ENCODE measurements at regions not wholly inside any gene's neighbourhood (a gene's known extent, or its start where the extent isn't known, plus 50 kb on each side); places are given as distances from the start of the nearest gene placed in this dataset.

DNA sequence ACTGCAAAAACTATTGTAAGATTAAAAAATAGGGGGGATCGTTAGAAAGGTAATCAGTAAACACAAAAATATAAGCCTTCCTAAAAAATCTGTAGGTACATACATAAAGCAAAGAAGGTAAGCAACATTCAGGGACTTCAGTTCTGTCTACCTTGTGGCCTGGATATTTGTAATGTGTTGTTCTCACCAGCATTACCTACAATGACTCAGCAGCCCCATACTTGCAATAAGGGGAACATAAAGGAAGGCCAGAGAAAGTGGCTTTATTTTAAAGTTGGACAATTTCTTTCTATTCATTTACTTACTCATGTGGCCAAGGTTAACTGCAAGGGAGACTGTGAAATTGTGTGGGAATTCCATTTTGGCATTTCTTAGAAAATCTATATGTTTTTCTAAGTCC, 277.2 kb upstream of the PREP start:
- no peak for TF ChIP-seq GABPA (IDR thresholded peaks at IDR 0.05; ENCODE audit: low read depth)
- TF ChIP-seq NFIC (IDR thresholded peaks at IDR 0.05; ENCODE audit: borderline replicate concordance) = no peak
- TF ChIP-seq, protein P1, sequence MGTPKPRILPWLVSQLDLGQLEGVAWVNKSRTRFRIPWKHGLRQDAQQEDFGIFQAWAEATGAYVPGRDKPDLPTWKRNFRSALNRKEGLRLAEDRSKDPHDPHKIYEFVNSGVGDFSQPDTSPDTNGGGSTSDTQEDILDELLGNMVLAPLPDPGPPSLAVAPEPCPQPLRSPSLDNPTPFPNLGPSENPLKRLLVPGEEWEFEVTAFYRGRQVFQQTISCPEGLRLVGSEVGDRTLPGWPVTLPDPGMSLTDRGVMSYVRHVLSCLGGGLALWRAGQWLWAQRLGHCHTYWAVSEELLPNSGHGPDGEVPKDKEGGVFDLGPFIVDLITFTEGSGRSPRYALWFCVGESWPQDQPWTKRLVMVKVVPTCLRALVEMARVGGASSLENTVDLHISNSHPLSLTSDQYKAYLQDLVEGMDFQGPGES (IDR thresholded peaks at IDR 0.05; ENCODE audit: low read depth, low read length) = no peak
- H3K4me1 ChIP-seq (ENCODE audit: control insufficient read depth in 1 of 2, insufficient read depth in 2 of 2, low read depth in 1 of 2, low read length in 1 of 2) = no peaks in the 10 kb centered on the region
- POLR2A ChIA-PET = no interaction called here
- H3K9me2 ChIP-seq = no peaks in the 10 kb centered on the region
- WGBS (ENCODE audit: low lambda C conversion rate) = 39% methylated on average over 1 of the region's 1 CpG
- H3K79me2 ChIP-seq (ENCODE audit: insufficient read depth) = no peaks in the 10 kb centered on the region
- no peak overlapping the region for H3K4me2 ChIP-seq
- no peak for DNase-seq
- H3K36me3 ChIP-seq (replicated peaks in 1 of 2; ENCODE audit: control insufficient read depth in 1 of 2, insufficient read depth in 2 of 2, low read length in 1 of 2) = peaks cover 0 to 4% of the 10 kb centered on the region in 2 experiments
- H3K9me3 ChIP-seq = peaks cover 8% of the 10 kb centered on the region; the same call in 1 of the 2 replicates
- H3K27me3 ChIP-seq (ENCODE audit: insufficient read depth) = no peaks in the 10 kb centered on the region
- CTCF ChIA-PET = no interaction called here
- no peaks in the 10 kb centered on the region for H3F3A ChIP-seq (replicated peaks; ENCODE audit: insufficient read depth)
- H2AFZ ChIP-seq (ENCODE audit: low read depth) = no peak overlapping the region
- no peak overlapping the region for H3K27ac ChIP-seq (ENCODE audit: low read depth in 2 of 2, low read length in 1 of 2)
- H3K9ac ChIP-seq = no peak overlapping the region
- H3K4me3 ChIP-seq (ENCODE audit: low read depth in 2 of 2, low read length in 1 of 2) = no peak overlapping the region
- no peaks in the 10 kb centered on the region for H4K20me1 ChIP-seq (ENCODE audit: insufficient read depth)

DNA sequence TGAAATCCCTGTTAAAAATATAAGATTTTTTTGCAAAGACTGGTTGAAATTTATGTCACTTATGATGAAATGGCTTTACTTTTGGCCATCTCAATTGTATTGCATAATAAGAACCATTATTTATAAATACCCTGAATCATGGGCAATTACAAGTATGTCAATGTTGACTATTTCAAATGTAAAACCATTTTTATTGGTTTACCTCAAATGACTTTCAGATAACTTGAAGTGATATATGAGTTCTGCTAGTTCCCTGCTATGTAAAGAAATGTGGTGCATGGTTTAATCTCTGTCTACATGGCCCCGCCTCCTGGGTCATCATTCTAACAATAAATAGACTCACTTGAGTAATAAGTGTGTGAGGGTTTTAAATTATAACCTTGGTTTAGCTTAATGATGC, 275.6 kb upstream of the PREP start:
- H3F3A ChIP-seq (replicated peaks; ENCODE audit: insufficient read depth) = no peaks in the 10 kb centered on the region
- no peak overlapping the region for H3K4me2 ChIP-seq
- POLR2A ChIA-PET = no interaction called here
- no peak overlapping the region for H3K9ac ChIP-seq
- no peaks in the 10 kb centered on the region for H4K20me1 ChIP-seq (ENCODE audit: insufficient read depth)
- H3K9me2 ChIP-seq = no peaks in the 10 kb centered on the region
- H3K27me3 ChIP-seq (ENCODE audit: insufficient read depth) = no peaks in the 10 kb centered on the region
- no peak overlapping the region for H3K4me3 ChIP-seq (ENCODE audit: low read depth in 2 of 2, low read length in 1 of 2)
- no peaks in the 10 kb centered on the region for H3K4me1 ChIP-seq (ENCODE audit: control insufficient read depth in 1 of 2, insufficient read depth in 2 of 2, low read depth in 1 of 2, low read length in 1 of 2)
- DNase-seq = no peak
- no peak overlapping the region for H3K27ac ChIP-seq (ENCODE audit: low read depth in 2 of 2, low read length in 1 of 2)
- H3K79me2 ChIP-seq (ENCODE audit: insufficient read depth) = no peaks in the 10 kb centered on the region
- peaks cover 8% of the 10 kb centered on the region; the same call in 1 of the 2 replicates for H3K9me3 ChIP-seq
- H2AFZ ChIP-seq (ENCODE audit: low read depth) = no peak overlapping the region
- CTCF ChIA-PET = no interaction called here
- H3K36me3 ChIP-seq (replicated peaks in 1 of 2; ENCODE audit: control insufficient read depth in 1 of 2, insufficient read depth in 2 of 2, low read length in 1 of 2) = peaks cover 0 to 4% of the 10 kb centered on the region in 2 experiments
- TF ChIP-seq TAF1 (IDR thresholded peaks at IDR 0.05; ENCODE audit: borderline replicate concordance, low read depth, low read length) = no peak
- no peak for TF ChIP-seq RCOR1 (IDR thresholded peaks at IDR 0.05; ENCODE audit: low read length)
- 61% methylated on average over 1 of the region's 1 CpG for WGBS (ENCODE audit: low lambda C conversion rate)

DNA sequence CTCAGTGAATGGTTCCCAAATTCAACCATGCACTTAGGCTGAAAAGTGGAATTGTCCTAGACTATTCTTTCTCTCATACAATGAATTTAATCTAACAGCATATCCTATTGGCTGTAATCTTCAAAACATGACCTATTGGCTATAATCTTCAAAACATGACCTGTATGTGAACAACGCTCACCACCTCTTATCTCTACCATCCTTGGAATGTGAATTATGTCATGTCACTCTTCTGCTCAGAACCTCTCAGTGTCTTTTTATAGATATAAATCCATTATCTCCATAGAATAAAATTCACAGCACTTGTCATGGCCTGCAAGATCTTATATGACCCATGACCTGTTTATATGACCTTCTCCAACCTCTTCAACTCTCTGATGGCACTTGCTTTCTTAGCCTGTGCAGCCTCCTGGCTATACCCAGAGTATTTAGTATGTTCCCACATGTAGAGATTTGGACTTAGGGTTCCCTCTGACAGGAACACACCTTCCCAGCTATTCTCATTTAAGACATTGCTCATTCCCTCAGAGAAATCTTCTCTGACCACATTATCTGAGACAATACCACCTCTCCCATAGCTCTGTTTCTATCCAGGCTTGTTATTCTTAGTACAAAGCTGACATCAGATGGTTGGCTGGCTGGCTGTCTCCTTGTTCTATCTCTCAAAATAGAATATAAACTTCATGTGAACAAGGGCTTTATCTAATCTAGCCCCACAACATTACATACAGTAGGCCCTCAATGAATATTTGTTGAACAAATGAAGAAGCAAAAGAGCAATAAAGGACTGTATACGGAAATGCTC, 275.0 kb upstream of the PREP start:
- Histone ChIP-seq H3K79me2 (ENCODE audit: insufficient read depth) (no peaks in the 10 kb centered on the region), H3K27ac (ENCODE audit: low read depth in 2 of 2, low read length in 1 of 2) (no peak overlapping the region), H3K27me3 (ENCODE audit: insufficient read depth) (no peaks in the 10 kb centered on the region), H3K9me2 (no peaks in the 10 kb centered on the region), H3K36me3 (replicated peaks in 1 of 2; ENCODE audit: control insufficient read depth in 1 of 2, insufficient read depth in 2 of 2, low read length in 1 of 2) (peaks cover 0 to 4% of the 10 kb centered on the region in 2 experiments), H3K9ac (no peak overlapping the region), H4K20me1 (ENCODE audit: insufficient read depth) (no peaks in the 10 kb centered on the region), H3K4me2 (no peak overlapping the region), H3K9me3 (peaks cover 8% of the 10 kb centered on the region; the same call in 1 of the 2 replicates), H2AFZ (ENCODE audit: low read depth) (no peak overlapping the region), H3K4me3 (ENCODE audit: low read depth in 2 of 2, low read length in 1 of 2) (no peak overlapping the region), H3K4me1 (ENCODE audit: control insufficient read depth in 1 of 2, insufficient read depth in 2 of 2, low read depth in 1 of 2, low read length in 1 of 2) (no peaks in the 10 kb centered on the region), H3F3A (replicated peaks; ENCODE audit: insufficient read depth) (no peaks in the 10 kb centered on the region)
- WGBS (ENCODE audit: low lambda C conversion rate) = 78% methylated on average over 2 of the region's 2 CpGs
- no peak for DNase-seq
- ChIA-PET CTCF (no interaction called here), POLR2A (no interaction called here)
- TF ChIP-seq JUND (IDR thresholded peaks at IDR 0.05) = no peak
- TF ChIP-seq TCF12 (IDR thresholded peaks at IDR 0.05) = no peak
- no peak for TF ChIP-seq NRF1 (IDR thresholded peaks at IDR 0.05; ENCODE audit: low read depth, low read length)
- no peak for TF ChIP-seq RAD21 (IDR thresholded peaks at IDR 0.05; ENCODE audit: low read length)
- TF ChIP-seq EZH2phosphoT487 (IDR thresholded peaks at IDR 0.05; ENCODE audit: borderline replicate concordance, low read depth) = no peak
- TF ChIP-seq, protein P1 (IDR thresholded peaks at IDR 0.05; ENCODE audit: low read depth, low read length) = no peak
- TF ChIP-seq, protein P2, sequence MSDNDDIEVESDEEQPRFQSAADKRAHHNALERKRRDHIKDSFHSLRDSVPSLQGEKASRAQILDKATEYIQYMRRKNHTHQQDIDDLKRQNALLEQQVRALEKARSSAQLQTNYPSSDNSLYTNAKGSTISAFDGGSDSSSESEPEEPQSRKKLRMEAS (IDR thresholded peaks at IDR 0.05; ENCODE audit: low read depth) = no peak
- TF ChIP-seq, protein P3, sequence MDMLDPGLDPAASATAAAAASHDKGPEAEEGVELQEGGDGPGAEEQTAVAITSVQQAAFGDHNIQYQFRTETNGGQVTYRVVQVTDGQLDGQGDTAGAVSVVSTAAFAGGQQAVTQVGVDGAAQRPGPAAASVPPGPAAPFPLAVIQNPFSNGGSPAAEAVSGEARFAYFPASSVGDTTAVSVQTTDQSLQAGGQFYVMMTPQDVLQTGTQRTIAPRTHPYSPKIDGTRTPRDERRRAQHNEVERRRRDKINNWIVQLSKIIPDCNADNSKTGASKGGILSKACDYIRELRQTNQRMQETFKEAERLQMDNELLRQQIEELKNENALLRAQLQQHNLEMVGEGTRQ (IDR thresholded peaks at IDR 0.05; ENCODE audit: borderline replicate concordance, low read depth, low read length) = no peak
- no peak for TF ChIP-seq ELF1 (IDR thresholded peaks at IDR 0.05)
- TF ChIP-seq YY1 (IDR thresholded peaks at IDR 0.05; ENCODE audit: low read depth) = no peak
- TF ChIP-seq FOXM1 (IDR thresholded peaks at IDR 0.05; ENCODE audit: low read depth) = no peak
- no peak for TF ChIP-seq RCOR1 (IDR thresholded peaks at IDR 0.05; ENCODE audit: low read length)
- TF ChIP-seq, protein P4, sequence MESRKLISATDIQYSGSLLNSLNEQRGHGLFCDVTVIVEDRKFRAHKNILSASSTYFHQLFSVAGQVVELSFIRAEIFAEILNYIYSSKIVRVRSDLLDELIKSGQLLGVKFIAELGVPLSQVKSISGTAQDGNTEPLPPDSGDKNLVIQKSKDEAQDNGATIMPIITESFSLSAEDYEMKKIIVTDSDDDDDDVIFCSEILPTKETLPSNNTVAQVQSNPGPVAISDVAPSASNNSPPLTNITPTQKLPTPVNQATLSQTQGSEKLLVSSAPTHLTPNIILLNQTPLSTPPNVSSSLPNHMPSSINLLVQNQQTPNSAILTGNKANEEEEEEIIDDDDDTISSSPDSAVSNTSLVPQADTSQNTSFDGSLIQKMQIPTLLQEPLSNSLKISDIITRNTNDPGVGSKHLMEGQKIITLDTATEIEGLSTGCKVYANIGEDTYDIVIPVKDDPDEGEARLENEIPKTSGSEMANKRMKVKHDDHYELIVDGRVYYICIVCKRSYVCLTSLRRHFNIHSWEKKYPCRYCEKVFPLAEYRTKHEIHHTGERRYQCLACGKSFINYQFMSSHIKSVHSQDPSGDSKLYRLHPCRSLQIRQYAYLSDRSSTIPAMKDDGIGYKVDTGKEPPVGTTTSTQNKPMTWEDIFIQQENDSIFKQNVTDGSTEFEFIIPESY (IDR thresholded peaks at IDR 0.05; ENCODE audit: borderline replicate concordance, low read depth) = no peak
